ENCODE measurements at regions not wholly inside any gene's neighbourhood (a gene's known extent, or its start where the extent isn't known, plus 50 kb on each side); places are given as distances from the start of the nearest gene placed in this dataset.

GRCh38 chr16:13835387-13835786, 84.6 kb upstream of the ERCC4 start:
- H4K20me1 ChIP-seq (replicated peaks; ENCODE audit: insufficient read depth) = no peaks in the 10 kb centered on the region
- no peak overlapping the region for H3K4me3 Mint-ChIP-seq
- no peak overlapping the region for H3K4me2 ChIP-seq
- peaks cover 9% of the 10 kb centered on the region for H3K4me1 Mint-ChIP-seq
- 0 out of 2 replicates have a peak, but pooled peaks cover 2% of the 10 kb centered on the region for H3K9me2 ChIP-seq (ENCODE audit: insufficient read depth)
- no peak overlapping the region for H3K27ac ChIP-seq (ENCODE audit: low read depth)
- H3K27me3 Mint-ChIP-seq (ENCODE audit: insufficient read depth, low read depth, poor library complexity) = peaks cover 7% of the 10 kb centered on the region
- TF ChIP-seq ZNF114 (CRISPR knock-in tag; IDR thresholded peaks at IDR 0.05) (no peak), ZNF331 (CRISPR knock-in tag; IDR thresholded peaks at IDR 0.05; ENCODE audit: low read depth) (no peak), CREB1 (CRISPR knock-in tag; IDR thresholded peaks at IDR 0.05; ENCODE audit: low read depth) (no peak), CTCF (conservative IDR thresholded peaks at IDR 0.05; ENCODE audit: low read depth in 2 of 2) (no peak), POLR2AphosphoS5 (IDR thresholded peaks at IDR 0.05; ENCODE audit: low read depth) (no peak), EZH2phosphoT487 (IDR thresholded peaks at IDR 0.05; ENCODE audit: unreplicated experiment) (no peak), REST (IDR thresholded peaks at IDR 0.05; ENCODE audit: unreplicated experiment) (no peak)
- TF ChIP-seq, protein P1, sequence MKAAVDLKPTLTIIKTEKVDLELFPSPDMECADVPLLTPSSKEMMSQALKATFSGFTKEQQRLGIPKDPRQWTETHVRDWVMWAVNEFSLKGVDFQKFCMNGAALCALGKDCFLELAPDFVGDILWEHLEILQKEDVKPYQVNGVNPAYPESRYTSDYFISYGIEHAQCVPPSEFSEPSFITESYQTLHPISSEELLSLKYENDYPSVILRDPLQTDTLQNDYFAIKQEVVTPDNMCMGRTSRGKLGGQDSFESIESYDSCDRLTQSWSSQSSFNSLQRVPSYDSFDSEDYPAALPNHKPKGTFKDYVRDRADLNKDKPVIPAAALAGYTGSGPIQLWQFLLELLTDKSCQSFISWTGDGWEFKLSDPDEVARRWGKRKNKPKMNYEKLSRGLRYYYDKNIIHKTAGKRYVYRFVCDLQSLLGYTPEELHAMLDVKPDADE (IDR thresholded peaks at IDR 0.05) = no peak
- TF ChIP-seq, protein P2, sequence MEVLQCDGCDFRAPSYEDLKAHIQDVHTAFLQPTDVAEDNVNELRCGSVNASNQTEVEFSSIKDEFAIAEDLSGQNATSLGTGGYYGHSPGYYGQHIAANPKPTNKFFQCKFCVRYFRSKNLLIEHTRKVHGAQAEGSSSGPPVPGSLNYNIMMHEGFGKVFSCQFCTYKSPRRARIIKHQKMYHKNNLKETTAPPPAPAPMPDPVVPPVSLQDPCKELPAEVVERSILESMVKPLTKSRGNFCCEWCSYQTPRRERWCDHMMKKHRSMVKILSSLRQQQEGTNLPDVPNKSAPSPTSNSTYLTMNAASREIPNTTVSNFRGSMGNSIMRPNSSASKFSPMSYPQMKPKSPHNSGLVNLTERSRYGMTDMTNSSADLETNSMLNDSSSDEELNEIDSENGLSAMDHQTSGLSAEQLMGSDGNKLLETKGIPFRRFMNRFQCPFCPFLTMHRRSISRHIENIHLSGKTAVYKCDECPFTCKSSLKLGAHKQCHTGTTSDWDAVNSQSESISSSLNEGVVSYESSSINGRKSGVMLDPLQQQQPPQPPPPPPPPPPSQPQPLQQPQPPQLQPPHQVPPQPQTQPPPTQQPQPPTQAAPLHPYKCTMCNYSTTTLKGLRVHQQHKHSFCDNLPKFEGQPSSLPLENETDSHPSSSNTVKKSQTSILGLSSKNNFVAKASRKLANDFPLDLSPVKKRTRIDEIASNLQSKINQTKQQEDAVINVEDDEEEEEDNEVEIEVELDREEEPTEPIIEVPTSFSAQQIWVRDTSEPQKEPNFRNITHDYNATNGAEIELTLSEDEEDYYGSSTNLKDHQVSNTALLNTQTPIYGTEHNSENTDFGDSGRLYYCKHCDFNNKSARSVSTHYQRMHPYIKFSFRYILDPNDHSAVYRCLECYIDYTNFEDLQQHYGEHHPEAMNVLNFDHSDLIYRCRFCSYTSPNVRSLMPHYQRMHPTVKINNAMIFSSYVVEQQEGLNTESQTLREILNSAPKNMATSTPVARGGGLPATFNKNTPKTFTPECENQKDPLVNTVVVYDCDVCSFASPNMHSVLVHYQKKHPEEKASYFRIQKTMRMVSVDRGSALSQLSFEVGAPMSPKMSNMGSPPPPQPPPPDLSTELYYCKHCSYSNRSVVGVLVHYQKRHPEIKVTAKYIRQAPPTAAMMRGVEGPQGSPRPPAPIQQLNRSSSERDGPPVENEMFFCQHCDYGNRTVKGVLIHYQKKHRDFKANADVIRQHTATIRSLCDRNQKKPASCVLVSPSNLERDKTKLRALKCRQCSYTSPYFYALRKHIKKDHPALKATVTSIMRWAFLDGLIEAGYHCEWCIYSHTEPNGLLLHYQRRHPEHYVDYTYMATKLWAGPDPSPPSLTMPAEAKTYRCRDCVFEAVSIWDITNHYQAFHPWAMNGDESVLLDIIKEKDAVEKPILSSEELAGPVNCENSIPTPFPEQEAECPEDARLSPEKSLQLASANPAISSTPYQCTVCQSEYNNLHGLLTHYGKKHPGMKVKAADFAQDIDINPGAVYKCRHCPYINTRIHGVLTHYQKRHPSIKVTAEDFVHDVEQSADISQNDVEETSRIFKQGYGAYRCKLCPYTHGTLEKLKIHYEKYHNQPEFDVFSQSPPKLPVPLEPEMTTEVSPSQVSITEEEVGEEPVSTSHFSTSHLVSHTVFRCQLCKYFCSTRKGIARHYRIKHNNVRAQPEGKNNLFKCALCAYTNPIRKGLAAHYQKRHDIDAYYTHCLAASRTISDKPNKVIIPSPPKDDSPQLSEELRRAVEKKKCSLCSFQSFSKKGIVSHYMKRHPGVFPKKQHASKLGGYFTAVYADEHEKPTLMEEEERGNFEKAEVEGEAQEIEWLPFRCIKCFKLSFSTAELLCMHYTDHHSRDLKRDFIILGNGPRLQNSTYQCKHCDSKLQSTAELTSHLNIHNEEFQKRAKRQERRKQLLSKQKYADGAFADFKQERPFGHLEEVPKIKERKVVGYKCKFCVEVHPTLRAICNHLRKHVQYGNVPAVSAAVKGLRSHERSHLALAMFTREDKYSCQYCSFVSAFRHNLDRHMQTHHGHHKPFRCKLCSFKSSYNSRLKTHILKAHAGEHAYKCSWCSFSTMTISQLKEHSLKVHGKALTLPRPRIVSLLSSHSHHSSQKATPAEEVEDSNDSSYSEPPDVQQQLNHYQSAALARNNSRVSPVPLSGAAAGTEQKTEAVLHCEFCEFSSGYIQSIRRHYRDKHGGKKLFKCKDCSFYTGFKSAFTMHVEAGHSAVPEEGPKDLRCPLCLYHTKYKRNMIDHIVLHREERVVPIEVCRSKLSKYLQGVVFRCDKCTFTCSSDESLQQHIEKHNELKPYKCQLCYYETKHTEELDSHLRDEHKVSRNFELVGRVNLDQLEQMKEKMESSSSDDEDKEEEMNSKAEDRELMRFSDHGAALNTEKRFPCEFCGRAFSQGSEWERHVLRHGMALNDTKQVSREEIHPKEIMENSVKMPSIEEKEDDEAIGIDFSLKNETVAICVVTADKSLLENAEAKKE (CRISPR knock-in tag; IDR thresholded peaks at IDR 0.05) = no peak
- no peaks in the 10 kb centered on the region for H3K27me3 ChIP-seq (ENCODE audit: insufficient read depth)
- H3K9me3 Mint-ChIP-seq = peaks cover 3% of the 10 kb centered on the region; the same call in 1 of the 3 replicates
- H3K27ac Mint-ChIP-seq = no peak overlapping the region
- no peaks in the 10 kb centered on the region for H3F3A ChIP-seq (replicated peaks; ENCODE audit: low read depth)
- peaks cover 3% of the 10 kb centered on the region; the same call in 1 of the 2 replicates for H3K4me1 ChIP-seq (ENCODE audit: insufficient read depth)
- ATAC-seq (no peak), DNase-seq (ENCODE audit: low spot score) (no peak)
- H2AFZ ChIP-seq = no peak overlapping the region
- H3K36me3 Mint-ChIP-seq (ENCODE audit: low read depth) = no peaks in the 10 kb centered on the region
- H3K36me3 ChIP-seq (ENCODE audit: insufficient read depth) = no peaks in the 10 kb centered on the region
- no peak overlapping the region for H3K4me3 ChIP-seq
- H3K79me2 ChIP-seq (replicated peaks; ENCODE audit: insufficient read depth) = no peaks in the 10 kb centered on the region
